GM12892 (cell line): ENCODE measurements at regions not wholly inside any gene's neighbourhood (a gene's known extent, or its start where the extent isn't known, plus 50 kb on each side); places are given as distances from the start of the nearest gene placed in this dataset.

ENCODE experiments used
- POLR2A ChIP-seq: IDR thresholded peaks from 2 replicates; pipeline ENCODE4 v1.6.1; 2011; ENCODE audit warnings: low read depth, low read length, control low read depth
- POLR2AphosphoS5 ChIP-seq: IDR thresholded peaks from 2 replicates; pipeline ENCODE4 v1.6.1; 2011; ENCODE audit warnings: low read depth, low read length, control low read depth
- TAF1 ChIP-seq: IDR thresholded peaks from 2 replicates; pipeline ENCODE4 v1.6.1; 2011; ENCODE audit warnings: low read depth, mild to moderate bottlenecking, control low read depth, low read length, borderline replicate concordance

DNA sequence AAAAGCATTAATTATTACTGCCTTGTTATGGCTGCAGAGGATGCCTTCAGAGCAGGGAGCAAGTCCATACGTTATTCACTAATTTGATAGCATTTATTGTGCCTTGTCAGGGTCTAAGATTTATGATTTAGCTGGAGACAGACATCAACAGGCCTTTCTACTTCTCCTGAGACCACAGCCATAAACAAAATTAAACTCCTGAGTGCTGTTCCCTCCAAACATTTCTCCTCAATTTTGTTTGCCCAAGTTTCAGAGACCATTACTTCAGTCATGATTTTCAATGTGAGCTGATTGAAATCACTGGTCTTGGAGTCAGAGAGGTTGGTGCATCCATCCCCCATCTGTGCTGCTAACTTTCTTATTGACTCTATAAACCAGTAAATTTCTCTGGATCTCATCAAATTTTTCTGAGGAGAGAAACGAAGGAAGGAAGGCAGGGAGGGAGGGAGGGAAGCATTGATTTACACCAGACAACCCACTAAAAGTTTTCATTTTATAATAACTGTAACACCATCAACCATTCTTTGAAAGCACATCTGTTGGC lies 423.6 kb upstream of the CDH11 start:
- TF ChIP-seq POLR2A (no peak), POLR2AphosphoS5 (no peak), TAF1 (no peak)
